ENCODE measurements at regions not wholly inside any gene's neighbourhood (a gene's known extent, or its start where the extent isn't known, plus 50 kb on each side); places are given as distances from the start of the nearest gene placed in this dataset.

GRCh38 chr2:41829052-41829451 is 218.8 kb upstream of the PKDCC start:
- no peak for DNase-seq (ENCODE audit: low spot score)
- FAIRE-seq = peak; percentile 38

GRCh38 chr2:41830600-41830999 is 217.2 kb upstream of the PKDCC start:
- no peak for FAIRE-seq
- no peak for DNase-seq (ENCODE audit: low spot score)

GRCh38 chr2:41832218-41832617 is 215.6 kb upstream of the PKDCC start:
- no peak for FAIRE-seq
- DNase-seq (ENCODE audit: low spot score) = no peak

GRCh38 chr2:41835401-41835800 is 212.4 kb upstream of the PKDCC start:
- DNase-seq (ENCODE audit: low spot score) (no peak), FAIRE-seq (no peak)

- FAIRE-seq (no peak), DNase-seq (ENCODE audit: low spot score) (no peak)
These were observed 210.9 kb upstream of the PKDCC start for GRCh38 chr2:41836948-41837347.

- no peak for DNase-seq (ENCODE audit: low spot score)
- no peak for FAIRE-seq
These were observed 210.2 kb upstream of the PKDCC start for GRCh38 chr2:41837610-41838009.

- peak; percentile 90 for DNase-seq (ENCODE audit: low spot score)
These were observed 206.9 kb upstream of the PKDCC start for GRCh38 chr2:41840702-41841551.

GRCh38 chr2:41846962-41847361 is 200.9 kb upstream of the PKDCC start:
- no peak for DNase-seq (ENCODE audit: low spot score)
- FAIRE-seq = no peak

More at GRCh38 chr2:41840702-41841551, 206.9 kb upstream of the PKDCC start:
- FAIRE-seq = peak; percentile 88

- FAIRE-seq (no peak), DNase-seq (ENCODE audit: low spot score) (no peak)
These were observed 199.9 kb upstream of the PKDCC start for GRCh38 chr2:41847744-41848441.

GRCh38 chr2:41851554-41851953 is 196.3 kb upstream of the PKDCC start:
- no peak for DNase-seq (ENCODE audit: low spot score)

GRCh38 chr2:41853427-41854191 is 194.2 kb upstream of the PKDCC start:
- DNase-seq (ENCODE audit: low spot score) = peak; percentile 22
- no peak for FAIRE-seq

More at GRCh38 chr2:41851554-41851953, 196.3 kb upstream of the PKDCC start:
- FAIRE-seq = no peak

- DNase-seq (ENCODE audit: low spot score) (peak; percentile 55), FAIRE-seq (no peak)
These were observed 193.6 kb upstream of the PKDCC start for GRCh38 chr2:41854227-41854626.

GRCh38 chr2:41856946-41857345 is 190.9 kb upstream of the PKDCC start:
- peak; percentile 95 for FAIRE-seq
- peak; percentile 54 for DNase-seq (ENCODE audit: low spot score)

- FAIRE-seq (peak; percentile 90), DNase-seq (ENCODE audit: low spot score) (peak; percentile 67)
These were observed 188.0 kb upstream of the PKDCC start for GRCh38 chr2:41859615-41860514.

- DNase-seq (ENCODE audit: low spot score) (no peak), FAIRE-seq (no peak)
These were observed 184.8 kb upstream of the PKDCC start for GRCh38 chr2:41863062-41863461.

- FAIRE-seq (no peak), DNase-seq (ENCODE audit: low spot score) (no peak)
These were observed 182.6 kb upstream of the PKDCC start for GRCh38 chr2:41865263-41865662.

GRCh38 chr2:41867553-41867952 is 180.3 kb upstream of the PKDCC start:
- FAIRE-seq (no peak), DNase-seq (ENCODE audit: low spot score) (no peak)

- DNase-seq (ENCODE audit: low spot score) = no peak
- no peak for FAIRE-seq
These were observed 178.1 kb upstream of the PKDCC start for GRCh38 chr2:41869542-41870264.

- DNase-seq (ENCODE audit: low spot score) = no peak
These were observed 177.6 kb upstream of the PKDCC start for GRCh38 chr2:41870265-41870585.

GRCh38 chr2:41871080-41871479 is 176.7 kb upstream of the PKDCC start:
- no peak for FAIRE-seq
- no peak for DNase-seq (ENCODE audit: low spot score)

More at GRCh38 chr2:41870265-41870585, 177.6 kb upstream of the PKDCC start:
- FAIRE-seq = no peak
